Brain microvascular endothelial cell (primary cell): ENCODE measurements at regions not wholly inside any gene's neighbourhood (a gene's known extent, or its start where the extent isn't known, plus 50 kb on each side); places are given as distances from the start of the nearest gene placed in this dataset.

ENCODE experiments used
- DNase-seq: peaks from one replicate; pipeline ENCODE4 v3.0.0-alpha.2; 2020
- H3K27ac ChIP-seq: fragments of 250-450 bp; sonication (Bioruptor Pico); 2 replicates; pipeline ENCODE4 v1.5.1; 2020; ENCODE audit warnings: mild to moderate bottlenecking, moderate library complexity
- H3K27me3 ChIP-seq: fragments of 250-450 bp; sonication (Bioruptor Pico); replicated peaks from 2 replicates; pipeline ENCODE4 v1.5.1; 2020; ENCODE audit warnings: mild to moderate bottlenecking
- H3K36me3 ChIP-seq: fragments of 250-450 bp; sonication (Bioruptor Pico); replicated peaks from 2 replicates; pipeline ENCODE4 v1.5.1; 2020; ENCODE audit warnings: mild to moderate bottlenecking
- H3K4me3 ChIP-seq: 2 replicates; pipeline ENCODE4 v1.5.1; 2011; ENCODE audit warnings: low read depth, mild to moderate bottlenecking, control low read depth, low read length, moderate library complexity
- CTCF ChIP-seq: IDR thresholded peaks from 2 replicates; pipeline ENCODE4 v1.5.1; 2011; ENCODE audit warnings: low read depth, mild to moderate bottlenecking, moderate library complexity, low read length, control low read depth, inconsistent platforms; ENCODE audit errors: missing control alignments
- in situ Hi-C: cut with HindIII; loops from 2 replicates; pipeline ENCODE4 v1.10.0; 2017; ENCODE audit warnings: low sequenced_read_pairs, low pct_ligation_motif_present

- H3K4me3 ChIP-seq: no peak overlapping the region
- no peak overlapping the region for H3K27ac ChIP-seq
- no peaks in the 10 kb centered on the region for H3K36me3 ChIP-seq
- TF ChIP-seq CTCF: no peak
- DNase-seq: no peak
- H3K27me3 ChIP-seq: no peaks in the 10 kb centered on the region
- in situ Hi-C loops: no loop called here
Measured at GRCh38 chr5:179455320-179455719, 95.0 kb upstream of the RUFY1 start.

- H3K36me3 ChIP-seq: no peaks in the 10 kb centered on the region
- no peaks in the 10 kb centered on the region for H3K27me3 ChIP-seq
- no peak overlapping the region for H3K4me3 ChIP-seq
- no peak overlapping the region for H3K27ac ChIP-seq
- in situ Hi-C loops: no loop called here
- no peak for DNase-seq
- no peak for TF ChIP-seq CTCF
Measured at GRCh38 chr5:179454356-179454755, 96.0 kb upstream of the RUFY1 start.

- Histone ChIP-seq H3K4me3 (no peak overlapping the region), H3K27me3 (no peaks in the 10 kb centered on the region), H3K27ac (no peak overlapping the region), H3K36me3 (no peaks in the 10 kb centered on the region)
- no peak for DNase-seq
- in situ Hi-C loops: no loop called here
- TF ChIP-seq CTCF: no peak
Measured at GRCh38 chr5:179453616-179454015, 96.7 kb upstream of the RUFY1 start.

GRCh38 chr5:179452356-179453230, 97.8 kb upstream of the RUFY1 start:
- Histone ChIP-seq H3K27me3 (no peaks in the 10 kb centered on the region), H3K36me3 (no peaks in the 10 kb centered on the region), H3K4me3 (no peak overlapping the region), H3K27ac (no peak overlapping the region)
- no peak for TF ChIP-seq CTCF
- in situ Hi-C loops: no loop called here
- no peak for DNase-seq

GRCh38 chr5:179451828-179452196, 98.5 kb upstream of the RUFY1 start:
- no peak for TF ChIP-seq CTCF
- in situ Hi-C loops: no loop called here
- H3K36me3 ChIP-seq: no peaks in the 10 kb centered on the region
- DNase-seq: no peak
- H3K27ac ChIP-seq: no peak overlapping the region
- H3K27me3 ChIP-seq: no peaks in the 10 kb centered on the region
- no peak overlapping the region for H3K4me3 ChIP-seq
